Stomach (tissue), 4 donors: ENCODE measurements at regions not wholly inside any gene's neighbourhood (a gene's known extent, or its start where the extent isn't known, plus 50 kb on each side); places are given as distances from the start of the nearest gene placed in this dataset.

Source experiments
- CTCF ChIP-seq, 7 experiments: fragments of 450-650 bp in 4 of 7; fragments of 200-600 bp in 3 of 7; sonication (generic) in 3 of 7; IDR thresholded peaks; one replicate each; pipeline ENCODE4 v1.5.1; 2016 to 2019; ENCODE audit warnings: antibody characterized with exemption in 7 of 7, control low read depth in 2 of 7, mild to moderate bottlenecking in 1 of 7
- EP300 ChIP-seq: sonication (generic); formaldehyde crosslinking; IDR thresholded peaks from one replicate; pipeline ENCODE4 v1.6.1; 2017; ENCODE audit warnings: antibody characterized with exemption
- POLR2A ChIP-seq, 4 donors: fragments of 450-650 bp; IDR thresholded peaks; one replicate each; pipeline ENCODE4 v1.6.1; 2016; ENCODE audit warnings: antibody characterized with exemption in 4 of 4, control low read depth in 2 of 4, mild to moderate bottlenecking in 1 of 4, moderate library complexity in 1 of 4
- POLR2AphosphoS5 ChIP-seq, 3 donors: sonication (generic); formaldehyde crosslinking; IDR thresholded peaks; one replicate each; pipeline ENCODE4 v1.6.1; 2016; ENCODE audit warnings: antibody characterized with exemption in 3 of 3

- no peak for TF ChIP-seq CTCF (IDR thresholded peaks at IDR 0.05)
- no peak for TF ChIP-seq POLR2AphosphoS5 (IDR thresholded peaks at IDR 0.05)
- TF ChIP-seq POLR2A (IDR thresholded peaks at IDR 0.05) = no peak
- no peak for TF ChIP-seq EP300
Measured at GRCh38 chr1:193654951-193655735, 468.7 kb upstream of the B3GALT2 start.
